Mesenchymal stem cell (in vitro differentiated cells and primary cell): ENCODE measurements at regions not wholly inside any gene's neighbourhood (a gene's known extent, or its start where the extent isn't known, plus 50 kb on each side); places are given as distances from the start of the nearest gene placed in this dataset.

Experiments used
- DNase-seq: peaks from one replicate; pipeline ENCODE4 v3.0.0-alpha.2; 2013
- H2AFZ ChIP-seq: one replicate; pipeline ENCODE4 v1.6.1; 2013; ENCODE audit warnings: low read depth, mild to moderate bottlenecking, control low read depth, inconsistent platforms, low read length, moderate library complexity
- H2AK5ac ChIP-seq: 2 replicates; pipeline ENCODE4 v1.6.1; 2013; ENCODE audit warnings: low read length, moderate library complexity, mild to moderate bottlenecking, inconsistent platforms; ENCODE audit not compliant: severe bottlenecking
- H2BK120ac ChIP-seq: one replicate; pipeline ENCODE4 v1.6.1; 2013; ENCODE audit warnings: low read depth, mild to moderate bottlenecking, inconsistent platforms, low read length, moderate library complexity
- H2BK12ac ChIP-seq, 2 experiments: one replicate each; pipeline ENCODE4 v1.6.1; 2013; ENCODE audit warnings: inconsistent platforms in 2 of 2, low read length in 2 of 2, mild to moderate bottlenecking in 2 of 2, moderate library complexity in 2 of 2, control low read depth in 1 of 2
- H2BK15ac ChIP-seq: one replicate; pipeline ENCODE4 v1.6.1; 2013; ENCODE audit warnings: mild to moderate bottlenecking, low read depth, inconsistent platforms; ENCODE audit not compliant: poor library complexity, severe bottlenecking
- H2BK5ac ChIP-seq: 2 replicates; pipeline ENCODE4 v1.6.1; 2013; ENCODE audit warnings: low read depth, mild to moderate bottlenecking, low read length, control low read depth, inconsistent platforms; ENCODE audit not compliant: poor library complexity, severe bottlenecking
- H3K14ac ChIP-seq, 2 experiments: one replicate each; pipeline ENCODE4 v1.6.1; 2013; ENCODE audit warnings: inconsistent platforms in 2 of 2, low read length in 2 of 2, control low read depth in 1 of 2, mild to moderate bottlenecking in 1 of 2, moderate library complexity in 1 of 2
- H3K18ac ChIP-seq, 2 experiments: one replicate each; pipeline ENCODE4 v1.6.1; 2013; ENCODE audit warnings: inconsistent platforms in 2 of 2, low read length in 2 of 2, control low read depth in 1 of 2, low read depth in 1 of 2, mild to moderate bottlenecking in 1 of 2
- H3K23ac ChIP-seq, 2 experiments: one replicate each; pipeline ENCODE4 v1.6.1; 2013; ENCODE audit warnings: inconsistent platforms in 2 of 2, low read length in 2 of 2, mild to moderate bottlenecking in 2 of 2, moderate library complexity in 2 of 2, control low read depth in 1 of 2
- H3K27ac ChIP-seq: 2 replicates; pipeline ENCODE4 v1.5.1; 2013; ENCODE audit warnings: mild to moderate bottlenecking, moderate library complexity, low read length, control low read depth, inconsistent platforms; ENCODE audit not compliant: poor library complexity, severe bottlenecking
- H3K27me3 ChIP-seq, 2 experiments: 2 replicates each; pipeline versions ENCODE4 v1.6.1 to v1.7.0; 2013; ENCODE audit warnings: low read length in 2 of 2, mild to moderate bottlenecking in 2 of 2, moderate library complexity in 2 of 2, control low read depth in 1 of 2, inconsistent platforms in 1 of 2; ENCODE audit not compliant: control insufficient read depth in 1 of 2, insufficient read depth in 1 of 2
- H3K36me3 ChIP-seq, 2 experiments: 2 replicates each; pipeline versions ENCODE4 v1.6.1 to v1.7.0; 2013; ENCODE audit warnings: low read length in 2 of 2, control low read depth in 1 of 2, inconsistent platforms in 1 of 2, low read depth in 1 of 2, mild to moderate bottlenecking in 1 of 2; ENCODE audit not compliant: insufficient read depth in 2 of 2, control insufficient read depth in 1 of 2
- H3K4ac ChIP-seq, 2 experiments: one replicate each; pipeline ENCODE4 v1.6.1; 2013; ENCODE audit warnings: inconsistent platforms in 2 of 2, low read length in 2 of 2, mild to moderate bottlenecking in 2 of 2, moderate library complexity in 2 of 2, control low read depth in 1 of 2, low read depth in 1 of 2
- H3K4me1 ChIP-seq: 2 replicates; pipeline ENCODE4 v1.6.1; 2013; ENCODE audit warnings: low read depth, low read length, control low read depth; ENCODE audit not compliant: control insufficient read depth, insufficient read depth
- H3K4me2 ChIP-seq: 2 replicates; pipeline ENCODE4 v1.6.1; 2013; ENCODE audit warnings: low read length, mild to moderate bottlenecking, inconsistent platforms; ENCODE audit not compliant: poor library complexity, severe bottlenecking
- H3K4me3 ChIP-seq, 2 experiments: 2 replicates each; pipeline versions ENCODE4 v1.5.1 to v1.7.0; 2013; ENCODE audit warnings: low read length in 2 of 2, mild to moderate bottlenecking in 2 of 2, control low read depth in 1 of 2, low read depth in 1 of 2; ENCODE audit not compliant: insufficient read depth in 1 of 2
- H3K79me1 ChIP-seq: replicated peaks from 2 replicates; pipeline ENCODE4 v1.6.1; 2013; ENCODE audit warnings: mild to moderate bottlenecking, control low read depth, low read length, inconsistent platforms; ENCODE audit not compliant: poor library complexity, severe bottlenecking
- H3K9ac ChIP-seq: 2 replicates; pipeline ENCODE4 v1.7.0; 2013; ENCODE audit warnings: mild to moderate bottlenecking, low read length, moderate library complexity
- H3K9me3 ChIP-seq: 2 replicates; pipeline ENCODE4 v1.7.0; 2013; ENCODE audit warnings: mild to moderate bottlenecking, low read length; ENCODE audit not compliant: control insufficient read depth
- H4K8ac ChIP-seq: one replicate; pipeline ENCODE4 v1.6.1; 2013; ENCODE audit warnings: inconsistent platforms, mild to moderate bottlenecking, low read length, moderate library complexity
- H4K91ac ChIP-seq: one replicate; pipeline ENCODE4 v1.6.1; 2013; ENCODE audit warnings: mild to moderate bottlenecking, low read length, inconsistent platforms
- WGBS: methylation state at CpG from one replicate; pipeline ENCODE4 v1.1.7; 2013; ENCODE audit warnings: mixed read lengths; 5-methylcytosine and 5-hydroxymethylcytosine counted together

- Histone ChIP-seq H4K8ac (no peak overlapping the region), H2AFZ (no peak overlapping the region), H3K18ac (no peak overlapping the region), H2BK15ac (no peak overlapping the region), H3K36me3 (no peaks in the 10 kb centered on the region), H3K4ac (no peak overlapping the region), H2AK5ac (no peak overlapping the region), H3K9ac (no peak overlapping the region), H2BK5ac (no peak overlapping the region), H2BK12ac (no peak overlapping the region), H3K14ac (no peak overlapping the region), H3K79me1 (no peaks in the 10 kb centered on the region), H3K27ac (no peak overlapping the region), H3K4me1 (no peaks in the 10 kb centered on the region), H3K27me3 (no peaks in the 10 kb centered on the region), H3K9me3 (no peaks in the 10 kb centered on the region), H4K91ac (no peak overlapping the region), H3K4me3 (no peak overlapping the region), H2BK120ac (no peak overlapping the region), H3K23ac (no peak overlapping the region), H3K4me2 (no peak overlapping the region)
- WGBS, result no CpG with 5 or more reads among the region's 1 CpG
- DNase-seq, result no peak
Observed at GRCh38 chr4:158068068-158068467, 104.8 kb downstream of the GASK1B start.

GRCh38 chr4:158067646-158068045 is 105.2 kb downstream of the GASK1B start:
- Histone ChIP-seq H3K79me1 (no peaks in the 10 kb centered on the region), H3K4ac (no peak overlapping the region), H2BK5ac (peak overlapping the region; percentile 31), H3K18ac (no peak overlapping the region), H3K27ac (peak overlapping the region; percentile 54), H3K4me2 (no peak overlapping the region), H2BK120ac (no peak overlapping the region), H3K4me1 (no peaks in the 10 kb centered on the region), H3K36me3 (no peaks in the 10 kb centered on the region), H3K9ac (no peak overlapping the region), H2BK15ac (no peak overlapping the region), H4K91ac (no peak overlapping the region), H3K4me3 (no peak overlapping the region), H2AFZ (no peak overlapping the region), H3K14ac (no peak overlapping the region), H3K9me3 (no peaks in the 10 kb centered on the region), H4K8ac (no peak overlapping the region), H2BK12ac (no peak overlapping the region), H3K27me3 (no peaks in the 10 kb centered on the region), H2AK5ac (no peak overlapping the region), H3K23ac (no peak overlapping the region)
- 83% methylated on average over 2 of the region's 2 CpGs for WGBS
- DNase-seq, result no peak

GRCh38 chr4:158065603-158066002 is 107.2 kb downstream of the GASK1B start:
- H2BK120ac ChIP-seq, result no peak overlapping the region
- no peak overlapping the region for H4K91ac ChIP-seq
- H2BK12ac ChIP-seq, result no peak overlapping the region
- H3K27me3 ChIP-seq, result no peaks in the 10 kb centered on the region
- H2BK5ac ChIP-seq, result no peak overlapping the region
- H3K4me1 ChIP-seq, result no peaks in the 10 kb centered on the region
- no peaks in the 10 kb centered on the region for H3K9me3 ChIP-seq
- H2BK15ac ChIP-seq, result no peak overlapping the region
- H2AK5ac ChIP-seq, result no peak overlapping the region
- no peak overlapping the region for H3K27ac ChIP-seq
- no peak overlapping the region for H3K4me3 ChIP-seq
- H3K36me3 ChIP-seq, result no peaks in the 10 kb centered on the region
- DNase-seq, result no peak
- H3K9ac ChIP-seq, result no peak overlapping the region
- H3K14ac ChIP-seq, result no peak overlapping the region
- H3K79me1 ChIP-seq, result no peaks in the 10 kb centered on the region
- no peak overlapping the region for H2AFZ ChIP-seq
- H4K8ac ChIP-seq, result no peak overlapping the region
- WGBS, result no CpG with 5 or more reads among the region's 1 CpG
- no peak overlapping the region for H3K4me2 ChIP-seq
- H3K4ac ChIP-seq, result no peak overlapping the region
- no peak overlapping the region for H3K23ac ChIP-seq
- H3K18ac ChIP-seq, result no peak overlapping the region

- H3K9ac ChIP-seq, result no peak overlapping the region
- no peaks in the 10 kb centered on the region for H3K4me1 ChIP-seq
- H3K79me1 ChIP-seq, result no peaks in the 10 kb centered on the region
- H4K8ac ChIP-seq, result no peak overlapping the region
- H3K27ac ChIP-seq, result no peak overlapping the region
- H2BK15ac ChIP-seq, result no peak overlapping the region
- H2BK12ac ChIP-seq, result no peak overlapping the region
- 50% methylated on average over 2 of the region's 3 CpGs for WGBS
- H3K27me3 ChIP-seq, result no peaks in the 10 kb centered on the region
- no peak overlapping the region for H3K23ac ChIP-seq
- H2AK5ac ChIP-seq, result no peak overlapping the region
- DNase-seq, result no peak
- H3K36me3 ChIP-seq, result no peaks in the 10 kb centered on the region
- no peak overlapping the region for H3K4me3 ChIP-seq
- H3K9me3 ChIP-seq, result no peaks in the 10 kb centered on the region
- H2AFZ ChIP-seq, result no peak overlapping the region
- no peak overlapping the region for H3K18ac ChIP-seq
- no peak overlapping the region for H4K91ac ChIP-seq
- no peak overlapping the region for H3K4ac ChIP-seq
- no peak overlapping the region for H3K14ac ChIP-seq
- H2BK120ac ChIP-seq, result no peak overlapping the region
- H3K4me2 ChIP-seq, result no peak overlapping the region
- no peak overlapping the region for H2BK5ac ChIP-seq
Observed at GRCh38 chr4:158065176-158065575, 107.6 kb downstream of the GASK1B start.
